ENCODE measurements at regions not wholly inside any gene's neighbourhood (a gene's known extent, or its start where the extent isn't known, plus 50 kb on each side); places are given as distances from the start of the nearest gene placed in this dataset.

GRCh38 chr7:8379264-8379663 is 54.1 kb upstream of the NXPH1 start:
- TF ChIP-seq, protein P1, sequence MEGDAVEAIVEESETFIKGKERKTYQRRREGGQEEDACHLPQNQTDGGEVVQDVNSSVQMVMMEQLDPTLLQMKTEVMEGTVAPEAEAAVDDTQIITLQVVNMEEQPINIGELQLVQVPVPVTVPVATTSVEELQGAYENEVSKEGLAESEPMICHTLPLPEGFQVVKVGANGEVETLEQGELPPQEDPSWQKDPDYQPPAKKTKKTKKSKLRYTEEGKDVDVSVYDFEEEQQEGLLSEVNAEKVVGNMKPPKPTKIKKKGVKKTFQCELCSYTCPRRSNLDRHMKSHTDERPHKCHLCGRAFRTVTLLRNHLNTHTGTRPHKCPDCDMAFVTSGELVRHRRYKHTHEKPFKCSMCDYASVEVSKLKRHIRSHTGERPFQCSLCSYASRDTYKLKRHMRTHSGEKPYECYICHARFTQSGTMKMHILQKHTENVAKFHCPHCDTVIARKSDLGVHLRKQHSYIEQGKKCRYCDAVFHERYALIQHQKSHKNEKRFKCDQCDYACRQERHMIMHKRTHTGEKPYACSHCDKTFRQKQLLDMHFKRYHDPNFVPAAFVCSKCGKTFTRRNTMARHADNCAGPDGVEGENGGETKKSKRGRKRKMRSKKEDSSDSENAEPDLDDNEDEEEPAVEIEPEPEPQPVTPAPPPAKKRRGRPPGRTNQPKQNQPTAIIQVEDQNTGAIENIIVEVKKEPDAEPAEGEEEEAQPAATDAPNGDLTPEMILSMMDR (IDR thresholded peaks at IDR 0.05): no peak
- TF ChIP-seq AFF4 (CRISPR knock-in tag; IDR thresholded peaks at IDR 0.05; ENCODE audit: borderline replicate concordance) (no peak), JUN (CRISPR knock-in tag; IDR thresholded peaks at IDR 0.05) (no peak), GABPB1 (CRISPR knock-in tag; IDR thresholded peaks at IDR 0.05) (no peak), TEAD1 (CRISPR knock-in tag; IDR thresholded peaks at IDR 0.05) (no peak), SOX15 (CRISPR knock-in tag; IDR thresholded peaks at IDR 0.05) (no peak), ZNF121 (CRISPR knock-in tag; IDR thresholded peaks at IDR 0.05) (no peak), CBFB (CRISPR knock-in tag; IDR thresholded peaks at IDR 0.05; ENCODE audit: low read depth) (no peak), ZNF263 (CRISPR knock-in tag; IDR thresholded peaks at IDR 0.05; ENCODE audit: low read depth) (no peak), ZNF219 (CRISPR knock-in tag; IDR thresholded peaks at IDR 0.05; ENCODE audit: borderline replicate concordance) (no peak), ATF1 (CRISPR knock-in tag; IDR thresholded peaks at IDR 0.05) (no peak), SP1 (CRISPR knock-in tag; conservative IDR thresholded peaks at IDR 0.05) (no peak)
- TF ChIP-seq, protein P2, sequence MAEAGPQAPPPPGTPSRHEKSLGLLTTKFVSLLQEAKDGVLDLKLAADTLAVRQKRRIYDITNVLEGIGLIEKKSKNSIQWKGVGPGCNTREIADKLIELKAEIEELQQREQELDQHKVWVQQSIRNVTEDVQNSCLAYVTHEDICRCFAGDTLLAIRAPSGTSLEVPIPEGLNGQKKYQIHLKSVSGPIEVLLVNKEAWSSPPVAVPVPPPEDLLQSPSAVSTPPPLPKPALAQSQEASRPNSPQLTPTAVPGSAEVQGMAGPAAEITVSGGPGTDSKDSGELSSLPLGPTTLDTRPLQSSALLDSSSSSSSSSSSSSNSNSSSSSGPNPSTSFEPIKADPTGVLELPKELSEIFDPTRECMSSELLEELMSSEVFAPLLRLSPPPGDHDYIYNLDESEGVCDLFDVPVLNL (CRISPR knock-in tag; IDR thresholded peaks at IDR 0.05; ENCODE audit: borderline replicate concordance, low read depth): no peak

Data from WTC11 (cell line).